Stimulated activated CD4-positive, alpha-beta T cell treated with anti-CD3 and anti-CD28 coated beads, Interleukin-1b, Interleukin-23, amount 100 ng/mL, for 24 hours (primary cell): ENCODE measurements at regions not wholly inside any gene's neighbourhood (a gene's known extent, or its start where the extent isn't known, plus 50 kb on each side); places are given as distances from the start of the nearest gene placed in this dataset.

ENCODE experiments used
- DNase-seq, 4 experiments: peaks; one replicate each; pipeline ENCODE4 v3.0.0-alpha.2; 2020; ENCODE audit warnings: low read depth in 4 of 4, low spot score in 1 of 4

DNA sequence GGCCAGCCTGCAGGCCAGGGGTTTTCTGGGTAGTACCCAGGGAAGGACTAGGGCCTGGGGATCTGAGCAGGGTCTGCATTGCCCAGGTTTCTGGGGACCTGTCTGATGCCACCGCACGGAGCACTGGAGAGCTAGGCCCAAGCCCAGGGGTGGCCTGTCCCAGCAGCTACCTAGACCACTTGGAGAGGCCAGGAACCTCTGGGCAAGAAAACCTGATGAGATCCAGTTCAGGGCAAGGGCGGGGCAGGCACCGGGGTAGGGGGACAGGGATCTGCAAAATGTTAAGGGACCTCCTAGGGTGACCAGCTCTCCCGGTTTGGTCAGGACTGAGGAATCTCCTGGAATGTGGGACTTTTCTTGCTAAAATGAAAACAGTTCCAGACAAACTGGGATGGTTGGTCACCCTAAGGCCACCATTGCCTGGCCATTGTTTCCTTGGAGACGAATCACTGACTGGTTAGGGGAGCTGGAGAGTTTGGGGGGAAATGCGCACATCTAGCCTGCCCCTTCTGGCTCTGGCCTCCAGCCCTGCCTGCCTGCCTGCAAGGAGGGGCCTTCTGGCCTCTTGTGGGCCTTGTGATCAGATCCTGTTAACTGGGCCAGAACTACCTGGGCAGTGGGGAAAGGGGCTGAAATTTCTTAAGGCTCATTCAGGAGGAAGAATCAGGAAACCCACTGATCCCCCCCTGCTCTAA, 117.4 kb upstream of the TLE3 start:
- no peak for DNase-seq

- DNase-seq, result no peak
These were observed 116.6 kb upstream of the TLE3 start for GRCh38 chr15:70214276-70214675.

DNA sequence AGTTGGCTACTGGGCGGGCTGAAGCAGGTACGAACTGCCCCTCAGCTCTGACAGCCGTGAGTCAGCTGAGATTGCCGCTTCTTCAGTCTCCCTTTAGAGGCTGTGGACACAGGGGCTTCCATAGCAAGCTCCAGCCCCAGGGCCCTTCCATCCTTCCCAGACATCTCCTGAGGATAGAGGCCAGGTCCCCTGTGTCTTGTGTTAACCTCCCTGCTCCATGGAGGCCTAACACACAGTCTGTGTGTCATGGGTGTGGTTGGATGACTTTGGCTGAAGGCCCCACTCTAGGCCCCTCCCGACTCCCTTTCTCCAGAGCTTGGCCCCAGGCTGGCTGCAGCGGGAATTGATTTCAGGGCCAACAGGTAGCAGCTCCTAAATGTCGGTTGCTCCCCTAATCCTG, 116.1 kb upstream of the TLE3 start:
- DNase-seq, result no peak

DNA sequence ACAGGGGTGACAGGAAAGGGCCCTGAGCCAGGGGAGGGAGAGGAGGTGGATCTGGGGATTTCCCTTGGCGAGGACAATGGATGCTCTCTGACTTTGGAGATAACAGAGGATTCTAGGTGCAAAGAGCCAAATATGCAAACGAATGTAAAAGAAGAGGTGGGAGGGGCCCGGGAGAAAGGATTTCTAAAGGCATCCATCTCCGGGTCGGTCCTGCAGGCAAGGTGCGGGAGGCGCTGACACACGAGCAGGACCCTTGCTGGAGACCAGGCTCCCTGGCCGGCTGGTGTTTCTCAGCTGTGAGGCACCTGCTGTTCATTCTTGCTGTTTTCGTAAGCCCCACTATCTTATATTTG, 115.2 kb upstream of the TLE3 start:
- no peak for DNase-seq

DNA sequence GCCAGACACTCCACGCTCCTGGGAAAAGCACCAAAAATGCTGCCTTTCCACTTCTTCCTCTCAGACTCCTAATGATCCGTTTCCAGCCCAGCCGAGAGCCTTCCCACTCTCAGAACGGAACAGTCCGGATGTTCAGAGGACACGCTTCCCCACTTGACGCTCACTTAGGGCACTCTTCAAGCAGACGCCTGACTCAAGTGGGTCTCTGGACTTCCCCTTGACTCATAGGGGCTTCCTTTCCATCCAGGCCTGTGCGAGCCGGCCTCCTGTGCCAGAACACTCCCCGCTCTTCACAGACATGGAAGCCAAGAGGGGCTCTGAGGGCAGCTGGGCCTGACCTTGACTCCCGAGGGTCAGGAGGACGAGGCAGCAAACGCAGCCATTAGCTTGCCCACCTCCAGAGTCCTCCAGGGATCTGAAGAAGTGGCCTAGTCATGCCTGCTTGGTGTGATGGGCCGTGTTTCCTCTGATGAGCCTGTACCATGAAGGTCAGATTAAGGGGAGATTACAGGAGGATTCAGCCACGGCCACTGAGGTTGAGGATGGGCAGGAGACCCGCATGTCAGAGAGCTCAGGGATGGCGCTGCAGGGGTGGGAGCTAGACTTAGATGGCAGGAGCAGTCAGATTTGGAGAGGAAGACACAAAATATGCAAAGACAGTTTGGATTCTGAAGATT, 114.7 kb upstream of the TLE3 start:
- DNase-seq, result no peak

DNA sequence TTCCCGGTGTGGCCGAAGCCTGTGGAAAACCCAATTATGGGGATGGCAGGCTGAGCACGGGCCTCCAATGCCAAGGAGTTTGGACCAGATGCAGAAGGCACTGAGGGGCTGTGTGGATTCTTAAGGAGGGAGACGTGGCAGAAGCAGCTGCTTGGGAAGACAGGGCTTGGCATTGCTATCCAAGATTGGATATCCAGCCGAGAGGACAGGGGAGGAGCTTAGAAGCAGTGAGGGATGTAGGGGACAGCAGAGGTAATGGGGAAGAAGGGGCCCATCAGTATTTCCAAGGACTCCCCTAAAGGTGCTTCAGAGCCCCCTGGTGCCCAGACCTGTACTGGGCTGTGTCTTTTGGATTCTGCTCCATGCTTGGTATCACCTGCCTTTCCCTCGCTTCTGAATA, 112.8 kb upstream of the TLE3 start:
- no peak for DNase-seq

DNA sequence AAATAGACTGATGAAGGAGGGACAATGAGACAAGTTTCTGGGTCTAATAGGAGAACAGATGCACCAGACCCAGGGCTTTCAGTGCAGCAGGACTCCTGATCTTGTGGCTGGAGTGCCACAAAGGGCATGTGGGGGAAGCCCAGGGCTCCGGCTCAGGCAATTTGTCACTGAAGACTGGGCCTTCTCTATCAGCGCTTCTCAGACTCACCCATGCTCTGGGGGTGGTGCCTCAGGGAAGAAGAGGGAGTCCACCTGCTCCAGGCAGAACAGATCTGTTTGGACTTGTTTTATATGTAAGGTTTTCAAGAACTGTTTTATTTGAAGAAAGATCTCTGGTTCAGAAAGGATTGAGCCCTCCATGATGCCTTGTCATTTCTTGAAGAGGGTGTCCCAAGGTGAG, 112.4 kb upstream of the TLE3 start:
- DNase-seq, result no peak

DNA sequence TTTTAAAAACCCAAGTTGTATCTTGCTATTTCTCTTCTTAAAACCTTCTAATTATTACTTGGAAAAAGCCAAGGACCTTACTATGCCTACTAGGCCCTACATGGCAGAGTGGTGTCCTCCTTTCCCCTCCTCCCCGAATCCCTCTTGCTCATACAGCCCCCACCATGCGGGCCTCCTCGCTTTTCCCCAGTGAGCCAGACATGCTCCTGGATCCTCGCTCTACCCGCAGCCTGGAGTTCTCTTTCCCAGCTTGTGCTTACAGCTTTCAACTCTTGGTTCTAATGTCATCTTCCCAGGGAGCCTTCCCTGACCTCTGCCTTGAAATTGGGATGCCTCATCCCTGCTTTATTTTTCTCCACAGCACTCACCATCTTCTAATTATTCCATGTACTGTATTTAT, 111.8 kb upstream of the TLE3 start:
- DNase-seq, result no peak

DNA sequence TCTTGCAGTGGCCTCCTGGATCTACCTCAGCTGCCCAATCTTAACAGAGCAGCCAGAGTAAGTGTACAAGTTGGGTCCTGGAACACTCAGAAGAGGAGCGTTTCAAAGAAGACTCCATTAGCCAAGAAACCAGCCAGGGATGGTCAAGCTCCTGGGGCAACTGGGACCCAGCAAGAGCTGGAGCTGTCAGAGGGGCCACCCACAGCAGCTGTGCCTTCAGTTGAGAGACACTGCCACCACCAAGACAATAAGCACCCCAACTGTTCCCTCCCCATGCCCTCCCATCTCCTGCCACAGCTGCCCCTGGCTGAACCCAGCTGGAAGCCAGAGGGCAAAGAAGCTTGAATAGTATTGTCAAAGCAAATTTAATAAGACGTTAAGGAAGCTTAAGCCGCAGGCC, 110.6 kb upstream of the TLE3 start:
- no peak for DNase-seq

DNA sequence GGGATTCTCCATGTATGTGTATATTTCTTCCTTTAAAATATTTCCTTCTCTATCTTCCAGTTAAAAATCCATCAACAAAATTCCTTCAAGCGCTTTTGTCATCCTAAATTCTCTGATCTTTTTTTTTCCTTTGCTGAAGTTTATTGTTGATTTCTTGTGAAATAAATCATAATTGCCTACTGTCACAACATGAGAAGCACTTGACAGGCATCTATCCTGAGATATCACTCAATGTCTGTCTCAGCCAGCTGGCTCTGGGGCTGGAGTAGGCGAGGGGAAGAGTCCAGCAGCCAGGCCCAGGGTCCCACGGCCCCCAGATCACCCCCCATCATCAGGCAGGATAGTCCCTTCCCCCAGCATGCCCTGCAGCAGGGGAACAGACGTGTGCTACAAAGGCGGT, 109.0 kb upstream of the TLE3 start:
- DNase-seq, result no peak

GRCh38 chr15:70204652-70205051, 106.9 kb upstream of the TLE3 start:
- DNase-seq, result no peak

- no peak for DNase-seq
These were observed 106.4 kb upstream of the TLE3 start for GRCh38 chr15:70203981-70204560.

DNA sequence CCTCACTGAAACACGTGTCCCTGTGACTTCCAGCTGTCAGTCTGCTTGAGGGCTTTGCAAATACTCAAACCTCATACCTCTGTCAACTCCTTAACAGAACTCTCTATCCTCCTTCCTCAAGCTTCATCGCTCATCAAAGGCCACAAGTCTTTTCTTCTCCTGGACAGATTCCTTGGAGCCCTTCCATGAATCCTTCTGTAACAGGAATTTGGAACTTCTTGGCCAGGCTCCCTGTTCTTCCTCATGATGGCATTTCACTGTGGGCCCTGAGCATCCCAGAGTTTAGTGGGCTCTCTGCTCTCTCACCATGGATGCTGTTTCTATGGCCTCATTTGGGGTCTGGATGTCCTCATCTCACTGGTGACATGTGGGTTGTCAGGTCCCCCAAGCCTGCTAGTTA, 105.0 kb upstream of the TLE3 start:
- DNase-seq, result no peak

DNA sequence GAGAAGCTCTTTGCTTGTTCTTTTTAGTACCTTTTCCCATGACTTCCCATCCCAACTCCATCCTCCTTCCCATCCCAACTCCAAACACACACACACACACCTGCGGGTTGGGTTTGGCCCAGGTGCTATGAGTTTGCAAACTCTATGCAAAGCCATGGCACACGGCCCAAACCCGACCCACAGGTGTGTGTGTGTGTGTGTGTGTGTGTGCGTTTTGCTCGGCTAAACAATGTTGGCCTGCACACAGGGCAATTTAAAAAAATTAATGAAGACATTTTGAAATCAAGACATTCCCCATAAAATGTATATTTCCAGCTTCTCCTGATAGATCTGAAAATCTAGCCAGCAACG, 103.7 kb upstream of the TLE3 start:
- DNase-seq, result no peak

- DNase-seq, result no peak
These were observed 103.1 kb upstream of the TLE3 start for GRCh38 chr15:70200511-70201424.

GRCh38 chr15:70199540-70200410, 102.1 kb upstream of the TLE3 start:
- no peak for DNase-seq

- DNase-seq, result no peak
These were observed 101.4 kb upstream of the TLE3 start for GRCh38 chr15:70199124-70199482.

DNA sequence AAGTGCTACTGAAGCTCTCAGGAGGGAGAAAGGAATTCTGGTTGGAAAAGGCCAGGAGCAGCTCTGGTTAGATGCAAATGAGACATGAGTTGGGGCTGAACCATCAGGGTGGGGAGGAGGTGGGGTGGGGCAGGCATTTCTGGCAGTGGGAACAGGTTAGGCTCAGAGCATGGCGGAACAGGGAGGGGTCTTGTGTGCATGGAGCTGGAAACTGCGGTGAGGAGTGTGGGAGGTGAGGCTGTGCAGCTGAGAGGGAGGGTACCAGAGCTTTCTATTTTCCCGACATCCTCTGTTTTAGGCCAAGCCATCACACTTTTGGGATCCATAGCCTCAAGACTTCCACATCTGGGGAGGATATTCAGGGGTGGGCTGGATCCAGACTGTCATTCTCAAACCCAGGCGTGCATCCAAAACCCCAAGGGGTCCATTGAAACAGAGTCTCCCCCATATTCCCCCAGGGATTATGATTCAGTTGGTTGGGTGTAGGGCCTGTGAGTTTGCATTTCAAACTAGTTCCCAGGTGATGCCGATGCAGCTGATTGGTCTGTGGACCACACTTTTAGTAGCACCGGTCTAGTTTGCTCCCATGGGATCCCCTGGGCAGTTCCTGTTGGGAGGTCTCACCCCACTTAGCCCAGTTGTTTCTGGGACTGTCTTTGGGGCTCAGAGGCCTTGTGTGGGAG, 100.9 kb upstream of the TLE3 start:
- DNase-seq, result no peak

GRCh38 chr15:70197945-70198361, 100.2 kb upstream of the TLE3 start:
- DNase-seq, result no peak

DNA sequence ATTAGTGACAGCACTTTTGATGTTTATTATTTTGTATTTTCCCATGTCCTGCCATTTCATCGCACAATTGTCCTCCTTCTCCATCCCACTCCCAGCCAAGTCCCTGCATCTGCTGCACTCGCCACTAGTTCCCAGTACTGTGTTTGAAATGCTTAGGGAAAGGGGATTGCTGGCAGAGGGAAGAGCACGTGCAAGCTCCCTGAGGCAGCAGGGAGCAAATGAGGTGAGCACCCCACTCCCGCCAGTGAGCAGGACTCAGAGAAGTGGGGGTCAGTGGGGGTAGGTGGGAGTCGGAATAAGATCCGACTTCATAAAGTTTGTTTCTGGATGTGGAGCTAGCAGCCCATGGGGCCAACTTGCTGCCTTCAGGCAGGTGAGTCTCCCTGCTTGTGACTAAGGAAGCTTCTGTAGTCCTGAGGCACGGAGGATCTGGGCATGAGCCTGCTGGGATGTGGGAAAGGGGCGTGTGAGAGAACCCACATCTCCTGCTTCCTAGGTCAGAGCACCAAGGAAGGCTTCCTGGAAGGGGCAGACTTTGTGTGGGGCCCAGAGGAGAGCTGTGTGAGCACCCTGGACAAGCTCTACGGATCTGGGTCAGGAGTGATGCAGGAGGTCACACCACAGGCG, 99.7 kb upstream of the TLE3 start:
- no peak for DNase-seq
